ENCODE measurements at regions not wholly inside any gene's neighbourhood (a gene's known extent, or its start where the extent isn't known, plus 50 kb on each side); places are given as distances from the start of the nearest gene placed in this dataset.
"Not testable (repeated sequence)": the region's sequence is repeated elsewhere in the genome, so short reads cannot be mapped to it uniquely, and the experiment has no call there.

DNA sequence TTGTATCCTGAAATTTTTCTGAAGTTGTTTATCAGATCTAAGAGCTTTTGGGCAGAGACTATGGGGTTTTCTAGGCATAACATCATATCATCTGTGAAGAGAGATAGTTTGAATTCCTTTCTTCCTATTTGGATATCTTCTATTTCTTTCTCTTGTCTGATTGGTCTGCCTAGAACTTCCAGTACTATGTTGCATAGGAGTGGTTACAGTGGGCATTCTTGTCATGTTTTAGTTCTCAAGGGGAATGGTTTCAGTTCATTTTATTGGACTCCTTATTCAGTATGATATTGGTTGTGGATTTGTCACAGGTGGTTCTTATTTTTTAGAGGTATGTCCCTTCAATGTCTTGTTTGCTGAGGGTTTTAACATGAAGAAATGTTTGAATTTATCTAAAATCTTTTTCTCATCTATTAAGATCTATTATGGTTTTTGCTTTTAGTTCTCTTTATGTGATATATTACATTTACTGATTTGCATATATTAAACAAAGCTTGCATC, 286.6 kb upstream of the C1QTNF3 start:
- DNase-seq = not testable (repeated sequence)

DNA sequence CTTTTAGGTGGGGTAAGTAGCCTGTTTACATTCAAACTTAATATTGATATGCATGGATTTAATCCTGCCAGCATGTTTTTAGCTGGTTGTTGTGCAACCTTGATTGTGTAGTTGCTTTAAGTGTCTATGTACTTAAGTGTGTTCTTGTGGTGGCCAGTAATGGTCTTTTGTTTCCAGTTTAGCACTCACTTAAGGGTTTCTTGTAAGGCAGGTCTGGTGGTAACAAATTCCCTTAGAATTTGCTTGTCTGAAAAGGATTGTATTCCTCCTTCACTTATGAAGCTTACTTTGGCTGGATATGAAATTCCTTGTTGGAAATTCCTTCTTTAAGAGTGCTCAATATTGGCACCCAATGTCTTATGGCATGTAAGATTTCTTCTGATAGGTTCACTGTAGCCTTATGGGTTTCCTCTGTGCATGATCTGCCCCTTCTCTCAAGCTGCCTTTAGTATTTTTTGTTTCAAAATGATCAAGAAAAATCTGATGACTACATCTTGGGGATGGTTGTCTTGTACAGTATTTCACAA, 289.0 kb upstream of the C1QTNF3 start:
- not testable (repeated sequence) for DNase-seq

DNA sequence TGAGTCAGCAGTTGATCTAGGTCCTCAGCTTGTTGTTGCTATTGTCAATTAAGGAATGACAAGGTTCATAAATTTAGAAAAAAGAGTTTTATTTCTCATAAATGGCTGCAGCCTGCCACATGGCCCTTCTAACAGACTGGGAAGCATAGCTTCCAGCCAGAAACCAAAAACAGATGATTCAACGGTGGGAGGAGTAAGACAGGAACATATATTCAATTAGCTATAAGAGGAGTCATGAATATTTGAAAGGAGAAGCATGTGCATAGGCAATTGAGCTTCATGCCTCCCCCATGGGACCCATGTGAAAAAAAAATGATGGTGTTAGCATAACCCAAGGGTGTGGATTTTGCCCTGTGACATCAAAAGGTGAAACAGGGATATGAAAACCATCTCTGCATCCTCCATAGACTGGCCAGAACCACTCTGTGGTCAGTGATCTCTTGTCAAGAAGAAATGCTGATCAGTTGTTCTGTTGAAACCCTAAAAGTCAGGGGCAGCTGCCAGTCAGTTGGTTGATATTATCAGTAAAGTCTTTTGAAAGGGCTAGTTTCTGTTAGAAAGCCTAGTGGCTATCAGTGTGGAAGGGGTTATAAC, 296.5 kb upstream of the C1QTNF3 start:
- not testable (repeated sequence) for DNase-seq

DNA sequence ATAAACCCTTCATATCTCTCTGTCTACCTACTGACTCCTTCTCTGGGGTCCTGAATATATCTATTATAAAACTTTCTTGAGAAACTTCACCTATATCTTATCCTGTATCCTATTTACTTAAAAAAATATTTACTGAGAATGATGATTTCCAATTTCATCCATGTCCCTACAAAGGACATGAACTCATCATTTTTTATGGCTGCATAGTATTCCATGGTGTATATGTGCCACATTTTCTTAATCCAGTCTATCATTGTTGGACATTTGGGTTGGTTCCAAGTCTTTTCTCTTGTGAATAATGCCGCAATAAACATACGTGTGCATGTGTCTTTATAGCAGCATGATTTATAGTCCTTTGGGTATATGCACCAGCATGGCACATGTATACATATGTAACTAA, 301.7 kb upstream of the RAI14 start:
- not testable (repeated sequence) for DNase-seq

DNA sequence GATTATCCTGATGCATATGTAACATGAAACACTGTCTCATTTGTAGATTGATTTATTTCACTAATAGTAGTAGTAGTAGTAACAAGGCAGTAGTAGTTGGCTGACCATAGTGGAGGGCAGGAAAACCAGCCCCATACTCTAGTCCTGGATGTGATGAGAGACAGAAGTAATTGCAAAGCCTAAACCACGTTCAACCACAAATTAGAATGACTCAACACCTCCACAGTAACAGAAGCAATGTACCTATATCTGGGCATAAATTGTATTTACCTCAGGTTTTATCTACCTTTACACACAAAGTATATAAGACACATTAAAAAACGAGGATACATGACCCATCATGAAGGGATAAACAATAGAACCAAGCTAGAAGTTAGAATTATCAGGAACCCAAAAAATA, 284.7 kb upstream of the RAI14 start:
- DNase-seq = not testable (repeated sequence)

DNA sequence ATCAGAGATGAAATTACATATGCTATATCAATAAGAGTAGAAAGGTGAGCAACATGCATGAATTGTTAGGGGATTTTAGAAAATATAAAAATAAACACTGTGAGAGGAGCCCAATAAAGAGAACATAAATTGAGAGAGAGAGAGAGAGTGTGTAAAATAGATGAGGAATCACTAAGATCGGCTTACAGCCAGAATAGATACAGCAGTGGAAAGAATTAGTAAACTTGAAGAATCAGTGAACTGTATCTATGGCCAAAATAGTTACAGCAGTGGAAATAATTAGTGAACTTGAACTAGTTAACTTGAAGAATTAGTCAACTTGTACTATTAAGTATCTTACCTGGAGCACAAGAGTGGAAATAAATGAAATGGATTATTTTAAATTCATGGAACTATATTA, 284.3 kb upstream of the RAI14 start:
- not testable (repeated sequence) for DNase-seq

DNA sequence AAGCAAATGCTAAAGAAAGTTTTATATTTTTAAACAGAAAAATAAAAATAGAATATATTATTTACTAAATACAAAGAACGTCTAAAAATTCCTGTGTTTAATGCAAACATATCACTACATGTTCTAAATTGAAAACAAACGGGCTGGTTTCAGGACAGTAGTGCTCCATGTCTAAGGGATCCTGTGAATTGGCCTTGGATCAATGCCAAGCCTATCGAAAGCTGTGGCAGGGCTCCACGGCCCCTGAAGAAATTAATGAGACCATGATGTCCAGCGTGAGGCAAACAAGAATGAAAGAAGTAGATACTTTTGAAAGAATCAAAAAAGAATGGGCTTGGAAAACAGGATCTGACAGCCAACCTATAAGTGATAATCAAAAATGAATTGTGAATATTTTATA, 283.4 kb upstream of the RAI14 start:
- not testable (repeated sequence) for DNase-seq

DNA sequence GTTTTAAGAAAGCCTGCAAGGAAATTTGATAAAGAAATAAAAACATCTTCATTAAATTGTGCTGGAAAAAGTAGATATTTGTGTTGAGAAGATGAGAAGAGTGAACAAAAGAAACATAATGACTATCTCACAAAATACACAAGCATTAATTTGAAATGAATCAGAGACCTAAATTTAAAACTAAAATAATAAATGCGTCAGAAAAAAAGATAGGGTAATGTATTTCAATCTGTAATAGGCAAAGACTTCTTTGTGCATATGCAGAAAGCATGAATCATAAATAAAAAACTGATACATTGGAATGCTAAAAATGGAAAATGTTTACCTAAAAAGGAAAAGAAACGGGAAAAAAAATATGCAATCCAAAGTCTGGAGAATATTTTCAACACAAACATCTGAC, 278.5 kb upstream of the RAI14 start:
- not testable (repeated sequence) for DNase-seq

DNA sequence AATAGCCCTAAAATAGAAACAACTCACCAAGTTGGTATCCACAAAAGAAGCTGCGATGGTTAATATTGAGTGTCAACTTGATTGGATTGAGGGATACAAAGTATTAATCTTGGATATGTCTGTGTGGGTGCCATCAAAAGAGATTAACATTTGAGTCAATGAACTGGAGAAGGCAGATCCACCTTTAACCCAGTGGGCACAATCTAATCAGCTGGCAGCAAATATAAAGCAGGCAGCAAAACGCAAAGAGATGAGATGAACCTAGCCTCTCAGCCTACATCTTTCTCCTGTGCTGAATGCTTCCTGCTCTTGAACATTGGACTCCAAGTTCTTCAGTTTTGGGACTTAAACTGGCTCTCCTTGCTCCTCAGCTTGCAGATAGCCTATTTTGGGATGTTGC, 277.6 kb upstream of the RAI14 start:
- not testable (repeated sequence) for DNase-seq

DNA sequence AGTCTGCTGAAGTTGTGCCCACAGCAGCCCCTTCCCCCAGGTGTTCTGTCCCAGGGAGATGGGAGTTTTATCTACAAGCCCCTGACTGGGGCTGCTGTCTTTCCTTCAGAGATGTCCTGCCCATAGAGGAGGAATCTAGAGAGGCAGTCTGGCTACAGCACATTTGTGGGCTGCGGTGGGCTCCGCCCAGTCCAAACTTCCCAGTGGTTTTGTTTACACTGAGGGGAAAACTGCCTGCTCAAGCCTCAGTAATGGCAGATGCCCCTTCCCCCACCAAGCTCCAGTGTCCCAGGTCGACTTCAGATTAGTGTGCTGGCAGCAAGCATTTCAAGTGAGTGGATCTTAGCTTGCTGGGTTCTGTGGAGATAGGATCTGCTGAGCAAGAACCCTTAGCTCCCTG, 267.4 kb upstream of the RAI14 start:
- not testable (repeated sequence) for DNase-seq

DNA sequence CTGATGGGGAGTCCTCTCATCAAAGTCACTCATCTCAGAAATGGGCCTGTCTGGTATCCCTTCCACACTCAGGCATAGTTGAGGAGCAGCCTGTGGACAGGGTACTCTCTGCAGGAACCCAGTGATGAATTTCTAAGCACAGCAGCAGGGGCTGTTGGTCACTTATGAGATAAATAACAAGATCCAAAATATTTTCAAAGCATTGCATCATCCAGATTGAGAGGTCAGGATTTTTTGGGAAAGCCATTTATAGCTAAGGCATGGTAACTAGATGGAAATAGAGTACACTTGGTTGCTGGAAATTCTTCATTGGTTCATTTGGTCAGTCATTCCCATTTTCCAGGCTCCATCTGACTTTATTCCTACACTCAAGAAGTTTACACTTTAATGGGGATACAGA, 246.8 kb upstream of the RAI14 start:
- no peak for DNase-seq

DNA sequence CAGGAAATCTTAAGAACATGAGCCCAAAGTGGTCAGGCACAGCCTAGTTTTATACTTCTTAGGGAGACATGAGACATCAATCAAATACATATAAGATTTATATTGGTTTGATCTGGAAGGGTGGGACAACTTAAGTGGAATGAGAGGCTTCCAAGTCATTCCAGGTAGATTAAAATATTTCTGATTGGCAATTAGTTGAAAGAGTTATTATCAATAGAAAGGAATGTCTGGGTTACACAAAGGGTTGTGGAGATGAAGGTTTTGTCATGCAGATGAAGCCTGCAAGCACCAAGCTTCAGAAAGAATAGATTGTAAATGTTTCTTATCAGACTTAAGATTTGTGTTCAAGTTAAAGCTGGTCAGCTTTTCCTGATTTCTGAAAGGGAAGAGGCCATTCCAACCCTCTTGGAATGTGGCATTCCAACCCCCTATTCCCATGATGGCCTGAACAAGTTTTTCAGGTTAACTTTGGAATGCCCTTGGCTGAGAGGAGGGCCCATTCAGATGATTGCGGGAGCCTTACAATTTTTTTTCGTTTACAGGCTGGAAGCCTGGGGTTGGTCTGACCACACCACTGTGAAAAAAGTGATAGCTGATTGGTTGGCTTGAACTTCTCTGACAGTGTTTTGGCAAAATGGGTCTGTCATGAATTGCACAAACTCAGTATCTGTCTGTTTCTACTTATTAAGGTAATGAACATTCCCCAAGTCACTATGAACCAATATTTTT, 245.6 kb upstream of the RAI14 start:
- no peak for DNase-seq

DNA sequence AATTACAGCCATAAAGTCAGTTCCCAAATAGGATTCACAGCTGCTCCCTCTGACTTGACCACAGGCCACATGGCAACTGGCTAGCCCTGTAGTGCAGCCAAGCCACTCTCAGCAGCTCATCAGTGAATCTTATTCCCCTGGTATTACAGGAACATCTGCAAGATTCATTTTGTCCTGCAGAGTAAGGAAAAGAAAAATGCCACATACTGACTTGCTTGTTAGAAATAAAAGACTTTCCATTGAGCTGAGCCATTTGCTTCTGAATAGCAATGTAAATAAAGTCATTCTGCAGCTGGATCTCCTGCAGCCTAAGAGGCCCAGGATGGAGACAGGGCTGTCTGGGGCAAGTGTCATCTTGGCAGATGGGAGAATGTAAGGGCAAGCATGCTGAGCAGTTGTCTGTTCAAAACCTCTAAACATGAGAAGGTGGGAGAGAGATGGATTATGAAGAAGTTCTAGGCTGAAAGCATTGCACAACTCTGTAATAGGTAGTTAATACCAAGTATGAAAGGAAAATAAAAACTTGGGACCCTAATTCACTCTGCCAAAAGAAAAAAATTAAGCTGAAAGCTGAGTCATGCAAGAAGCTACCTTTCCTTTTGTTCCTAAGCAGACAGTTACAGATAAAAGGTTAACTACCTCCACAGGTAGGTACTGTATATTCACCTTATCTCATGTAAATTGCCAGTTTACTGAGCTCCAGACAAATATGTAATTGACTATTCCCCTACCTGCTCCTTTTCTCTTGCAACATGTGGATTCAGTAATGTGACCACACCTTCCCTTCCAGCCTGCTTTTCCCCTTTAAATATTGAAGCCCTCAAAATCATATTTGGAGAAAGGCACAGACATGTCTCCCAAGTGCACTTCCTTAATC, 244.4 kb upstream of the RAI14 start:
- no peak for DNase-seq

DNA sequence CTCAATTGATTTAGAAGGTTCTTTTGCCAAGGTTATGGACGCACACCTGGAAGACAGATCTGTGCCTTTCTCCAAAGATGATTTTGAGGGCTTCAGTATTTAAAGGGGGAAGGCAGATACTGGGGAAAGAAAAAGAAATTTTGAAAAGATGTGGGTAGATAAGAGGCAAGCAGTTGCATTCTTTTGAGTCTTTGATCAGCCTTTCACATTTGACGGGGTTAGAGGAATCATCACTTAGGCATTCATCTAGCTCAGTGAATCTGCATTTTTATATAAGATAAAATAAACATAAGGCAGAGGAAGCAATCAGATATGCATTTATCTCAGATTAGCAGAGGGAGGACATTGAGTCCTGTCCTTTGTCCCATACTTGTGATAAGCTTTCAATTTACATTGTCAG, 243.4 kb upstream of the RAI14 start:
- DNase-seq = no peak

DNA sequence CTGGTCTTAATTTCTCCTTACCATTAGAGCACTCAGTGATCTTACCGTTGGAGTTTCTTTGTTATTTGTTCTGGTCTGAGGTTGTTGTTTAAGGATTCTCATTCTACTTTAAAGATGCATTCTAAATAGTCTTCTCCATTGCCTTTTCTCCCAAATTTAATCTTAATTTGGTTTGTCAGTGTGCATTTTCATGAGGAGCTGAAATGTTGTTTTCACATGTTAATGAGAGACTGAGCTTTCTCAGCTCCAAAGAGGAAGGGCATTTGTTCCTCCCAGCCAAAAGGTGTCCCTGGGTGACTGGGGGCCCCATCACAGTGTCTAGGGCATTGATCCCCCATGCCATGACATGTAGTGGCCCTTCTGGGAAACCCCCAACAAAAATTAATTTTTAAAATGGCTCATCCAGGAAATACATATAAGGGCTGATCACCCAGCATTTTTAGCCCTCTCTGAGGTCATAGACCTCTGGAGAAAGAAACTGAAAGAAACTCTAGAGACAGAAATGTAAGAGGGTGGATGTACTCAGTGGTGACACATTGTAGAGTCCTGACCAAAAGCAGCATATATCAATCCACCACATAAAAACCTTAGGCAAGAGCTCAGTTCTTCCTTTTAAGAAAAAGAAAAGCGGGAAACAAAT, 240.4 kb upstream of the RAI14 start:
- DNase-seq = no peak

DNA sequence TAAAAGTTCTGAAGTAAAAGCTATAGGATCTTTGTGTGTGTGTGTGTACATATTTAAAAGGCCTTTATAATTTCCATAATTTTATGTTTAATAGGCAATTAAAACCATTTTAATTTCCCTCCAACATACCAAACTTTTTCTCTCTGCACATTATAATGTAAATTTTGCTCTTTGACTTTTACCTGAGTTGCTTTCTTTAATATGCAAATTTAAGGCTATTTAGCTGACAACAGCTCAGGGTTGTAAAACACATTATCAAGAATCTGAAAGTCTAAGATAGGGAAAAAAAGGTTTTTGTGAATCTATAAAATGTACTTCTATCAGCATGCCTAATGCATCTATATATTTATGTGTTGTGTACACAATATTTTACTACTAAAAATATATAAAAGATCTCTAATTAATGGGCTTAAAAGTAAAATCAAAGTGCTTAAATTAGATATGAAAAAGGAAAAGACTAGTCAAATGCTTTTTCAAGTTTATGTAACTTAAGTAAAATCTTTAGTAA, 239.6 kb upstream of the RAI14 start:
- DNase-seq = no peak

DNA sequence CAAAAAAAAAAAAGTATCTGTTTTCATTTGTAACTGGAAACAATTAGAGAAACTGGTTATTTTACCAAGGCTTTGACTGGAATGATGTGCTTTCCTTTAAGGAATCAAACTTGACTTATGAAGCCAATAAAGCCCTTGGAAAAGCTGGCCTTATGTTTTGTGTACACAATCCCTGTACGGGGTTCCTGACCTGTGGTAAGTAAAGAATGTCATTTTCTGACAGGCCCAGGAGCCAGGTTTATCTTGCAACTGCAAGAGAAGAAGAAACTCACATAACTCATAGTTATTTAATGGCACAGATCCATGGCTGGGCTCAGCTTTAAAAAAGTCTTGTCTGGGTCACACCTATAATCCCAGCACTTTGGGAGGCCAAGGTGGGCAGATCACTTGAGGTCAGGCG, 235.9 kb upstream of the RAI14 start:
- DNase-seq = not testable (repeated sequence)

DNA sequence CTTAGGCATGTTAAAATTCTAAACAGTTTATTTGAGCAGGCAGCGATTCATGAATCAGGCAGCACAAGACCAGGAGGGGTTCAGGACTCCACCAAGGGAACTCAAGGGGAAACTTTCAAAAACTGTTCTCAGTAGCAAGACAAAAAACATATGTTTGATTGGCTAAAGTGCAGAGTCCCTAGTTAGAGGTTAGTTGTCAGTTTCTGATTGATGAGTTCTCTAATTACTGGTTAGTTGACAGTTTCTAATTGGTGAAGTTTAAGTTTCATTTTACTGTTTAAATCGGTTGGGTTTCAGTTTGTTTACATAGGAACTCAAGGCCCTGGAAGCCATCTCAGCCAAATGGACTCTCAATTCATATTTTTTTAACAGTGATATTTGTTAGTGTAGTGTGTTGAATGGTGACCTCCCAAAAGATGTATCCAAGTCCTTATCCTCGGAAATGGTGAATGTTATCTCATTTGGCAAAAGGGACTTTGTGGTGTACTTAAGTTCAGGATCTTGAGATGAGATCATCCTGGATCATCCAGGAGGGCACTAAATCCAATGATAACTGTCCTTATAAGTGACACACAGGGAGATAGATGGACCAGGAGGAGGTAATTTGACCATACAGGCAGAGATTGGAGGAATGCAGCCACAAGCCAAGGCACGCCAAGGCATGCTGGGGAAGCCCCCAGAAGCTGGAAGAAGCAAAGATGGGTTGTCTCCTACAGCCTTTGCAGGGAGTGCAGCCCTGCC, 219.2 kb upstream of the RAI14 start:
- DNase-seq = no peak

DNA sequence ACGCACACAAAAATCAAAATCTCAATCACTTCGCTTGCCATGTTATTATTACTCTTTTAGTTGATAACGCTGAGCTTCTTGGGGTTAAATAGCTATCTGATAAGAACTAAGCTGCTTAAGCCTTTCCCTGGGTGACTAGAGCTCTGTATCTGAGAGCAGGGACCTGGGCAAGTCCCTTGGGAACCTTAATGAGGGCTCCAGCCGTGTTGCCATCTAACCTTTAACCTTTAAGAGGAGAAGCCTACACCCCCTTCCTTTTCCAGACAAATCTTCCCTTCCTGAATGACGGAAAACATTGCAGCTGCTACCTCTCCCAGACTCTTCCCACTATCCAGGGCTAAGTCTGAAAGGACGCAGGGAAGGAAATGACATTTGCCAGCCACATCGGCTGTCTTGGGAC, 216.5 kb upstream of the RAI14 start:
- DNase-seq = no peak

DNA sequence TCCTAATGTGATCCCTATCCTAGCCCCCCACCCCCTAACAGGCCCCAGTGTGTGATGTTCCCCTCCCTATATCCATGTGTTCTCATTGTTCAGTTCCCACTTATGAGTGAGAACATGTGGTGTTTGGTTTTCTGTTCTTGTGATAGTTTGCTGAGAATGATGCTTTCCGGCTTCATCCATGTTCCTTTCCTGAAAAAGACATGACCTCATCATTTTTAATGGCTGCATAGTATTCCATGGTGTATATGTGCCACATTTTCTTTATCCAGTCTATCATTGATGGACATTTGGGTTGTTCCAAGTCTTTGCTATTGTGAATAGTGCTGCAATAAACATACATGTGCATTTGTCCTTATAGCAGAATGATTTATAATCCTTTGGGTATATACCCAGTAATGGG, 214.4 kb upstream of the RAI14 start:
- DNase-seq = not testable (repeated sequence)

DNA sequence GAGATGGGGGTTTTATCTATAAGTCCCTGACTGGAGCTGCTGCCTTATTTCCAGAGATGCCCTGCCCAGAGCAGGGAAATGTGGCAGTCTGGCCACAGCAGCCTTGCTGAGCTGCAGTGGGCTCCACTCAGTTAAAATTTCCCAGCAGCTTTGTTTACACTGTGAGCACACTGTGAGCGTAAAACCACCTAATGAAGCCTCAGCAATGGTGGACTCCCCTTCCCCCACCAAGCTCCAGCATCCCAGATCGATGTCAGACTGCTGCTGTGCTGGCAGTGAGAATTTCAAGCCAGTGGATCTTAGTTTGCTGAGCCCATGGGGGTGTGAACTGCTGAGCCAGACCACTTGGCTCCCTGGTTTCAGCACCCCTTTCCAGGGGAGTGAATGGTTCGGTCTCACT, 208.7 kb upstream of the RAI14 start:
- DNase-seq = no peak

DNA sequence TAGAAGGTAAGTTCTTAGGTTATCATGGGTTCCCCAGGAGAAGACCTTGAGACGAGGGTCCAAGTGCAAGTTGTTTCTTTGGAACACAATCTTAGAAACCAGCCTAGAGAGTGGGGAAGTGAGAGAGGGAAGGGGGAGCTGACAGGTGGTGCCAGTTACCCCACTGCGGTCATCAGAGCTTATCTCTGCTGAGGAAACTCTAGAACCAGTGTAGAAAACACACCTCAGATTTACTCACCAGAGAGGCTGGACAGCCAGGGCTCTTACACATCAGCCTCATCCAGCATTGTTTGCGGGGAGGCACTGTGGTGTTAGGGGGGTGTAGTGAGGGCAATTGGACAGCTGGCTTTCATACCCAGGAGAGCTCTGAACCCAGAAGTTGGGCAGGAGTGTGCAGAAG, 206.5 kb upstream of the RAI14 start:
- no peak for DNase-seq

Data from NCI-H1048 (cell line).